Natural killer cell (primary cell): ENCODE measurements at regions not wholly inside any gene's neighbourhood (a gene's known extent, or its start where the extent isn't known, plus 50 kb on each side); places are given as distances from the start of the nearest gene placed in this dataset.

Source experiments
- ATAC-seq, 3 donors: fragments of 150-1000 bp in 2 of 3; fragments of 200-7000 bp in 1 of 3; cut with Tn5 transposase; 1 replicate in 1 of 3; 2 replicates in 2 of 3; pipeline ENCODE4 v1.10.0; 2021; ENCODE audit warnings: mild to moderate bottlenecking in 2 of 3, moderate library complexity in 2 of 3
- DNase-seq, 2 donors: peaks; one replicate each; pipeline versions ENCODE4 v3.0.0 to v3.0.0-alpha.2; 2013 to 2021; ENCODE audit warnings: mixed read lengths in 1 of 2
- H3K27ac ChIP-seq: one replicate; pipeline ENCODE4 v1.5.1; 2013; ENCODE audit warnings: mild to moderate bottlenecking, low read length
- H3K27me3 ChIP-seq: one replicate; pipeline ENCODE4 v1.6.1; 2013; ENCODE audit warnings: low read length; ENCODE audit not compliant: control insufficient read depth, insufficient read depth
- H3K36me3 ChIP-seq: one replicate; pipeline ENCODE4 v1.6.1; 2013; ENCODE audit warnings: low read length; ENCODE audit not compliant: control insufficient read depth, insufficient read depth
- H3K4me1 ChIP-seq: one replicate; pipeline ENCODE4 v1.6.1; 2013; ENCODE audit warnings: low read length; ENCODE audit not compliant: control insufficient read depth, insufficient read depth
- H3K4me3 ChIP-seq: one replicate; pipeline ENCODE4 v1.5.1; 2013; ENCODE audit warnings: low read length
- H3K9me3 ChIP-seq: one replicate; pipeline ENCODE4 v1.6.1; 2013; ENCODE audit warnings: low read length; ENCODE audit not compliant: control insufficient read depth, insufficient read depth
- H3K27ac Mint-ChIP-seq, 2 donors: one replicate each; pipeline ENCODE4 v1.8.0; 2022; ENCODE audit warnings: mild to moderate bottlenecking in 2 of 2, mixed read lengths in 2 of 2, moderate library complexity in 1 of 2
- H3K27me3 Mint-ChIP-seq, 2 donors: one replicate each; pipeline ENCODE4 v1.8.0; 2022; ENCODE audit warnings: low read depth in 2 of 2, mixed read lengths in 2 of 2
- H3K36me3 Mint-ChIP-seq: one replicate; pipeline ENCODE4 v1.8.0; 2022; ENCODE audit warnings: mixed read lengths
- H3K4me1 Mint-ChIP-seq, 2 donors: one replicate each; pipeline ENCODE4 v1.8.0; 2022; ENCODE audit warnings: mixed read lengths in 2 of 2
- H3K4me3 Mint-ChIP-seq: one replicate; pipeline ENCODE4 v1.8.0; 2022; ENCODE audit warnings: mild to moderate bottlenecking, moderate library complexity, mixed read lengths
- H3K9me3 Mint-ChIP-seq, 2 donors: one replicate each; pipeline ENCODE4 v1.8.0; 2022; ENCODE audit warnings: mixed read lengths in 2 of 2
- WGBS: methylation state at CpG from one replicate; pipeline ENCODE4 v1.1.7; 2013; ENCODE audit warnings: missing lambda C conversion rate; ENCODE audit not compliant: insufficient coverage; 5-methylcytosine and 5-hydroxymethylcytosine counted together
- intact Hi-C: fragments of 100-400 bp; cut with micrococcal nuclease; formaldehyde crosslinking; loops from one replicate; pipeline ENCODE4 v1.14.2; 2022
- TF ChIP-seq, protein P1 (sequence below): fragments of 200-600 bp; IDR thresholded peaks from one replicate; pipeline ENCODE4 v1.8.0; 2022; ENCODE audit warnings: antibody characterized with exemption

DNA sequence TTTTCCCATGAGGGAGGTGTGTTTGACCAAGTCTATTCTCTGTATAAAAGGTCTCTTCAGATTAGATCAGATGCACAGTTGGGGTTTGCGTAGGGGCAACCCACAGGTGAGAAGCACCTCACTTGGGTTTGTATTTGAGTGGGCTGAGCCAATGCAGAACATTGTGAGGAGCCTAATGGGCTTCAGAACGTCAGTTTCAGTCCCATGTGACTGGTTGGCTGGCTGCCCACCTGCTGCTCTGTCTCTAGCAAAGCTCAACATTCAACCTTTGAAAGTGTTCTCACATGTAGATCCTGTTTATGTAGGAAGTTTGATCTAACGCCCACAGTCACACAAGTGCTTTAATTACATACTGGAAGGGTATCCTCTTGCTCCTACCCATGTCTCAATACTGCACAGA lies 105.5 kb downstream of the FASLG start:
- intact Hi-C loops = no loop called here
- H3K27ac ChIP-seq = no peak overlapping the region
- no peaks in the 10 kb centered on the region for H3K27me3 ChIP-seq
- no peaks in the 10 kb centered on the region for H3K36me3 ChIP-seq
- H3K4me1 Mint-ChIP-seq = no peaks in the 10 kb centered on the region
- no peak overlapping the region for H3K4me3 Mint-ChIP-seq
- H3K4me3 ChIP-seq = no peak overlapping the region
- no peaks in the 10 kb centered on the region for H3K4me1 ChIP-seq
- 62% methylated on average over 2 of the region's 3 CpGs for WGBS
- DNase-seq = peak in 1 of 2 donors; percentile 71
- no peaks in the 10 kb centered on the region for H3K9me3 ChIP-seq
- no peaks in the 10 kb centered on the region for H3K9me3 Mint-ChIP-seq
- no peaks in the 10 kb centered on the region for H3K27me3 Mint-ChIP-seq
- no peaks in the 10 kb centered on the region for H3K36me3 Mint-ChIP-seq
- TF ChIP-seq, protein P1, sequence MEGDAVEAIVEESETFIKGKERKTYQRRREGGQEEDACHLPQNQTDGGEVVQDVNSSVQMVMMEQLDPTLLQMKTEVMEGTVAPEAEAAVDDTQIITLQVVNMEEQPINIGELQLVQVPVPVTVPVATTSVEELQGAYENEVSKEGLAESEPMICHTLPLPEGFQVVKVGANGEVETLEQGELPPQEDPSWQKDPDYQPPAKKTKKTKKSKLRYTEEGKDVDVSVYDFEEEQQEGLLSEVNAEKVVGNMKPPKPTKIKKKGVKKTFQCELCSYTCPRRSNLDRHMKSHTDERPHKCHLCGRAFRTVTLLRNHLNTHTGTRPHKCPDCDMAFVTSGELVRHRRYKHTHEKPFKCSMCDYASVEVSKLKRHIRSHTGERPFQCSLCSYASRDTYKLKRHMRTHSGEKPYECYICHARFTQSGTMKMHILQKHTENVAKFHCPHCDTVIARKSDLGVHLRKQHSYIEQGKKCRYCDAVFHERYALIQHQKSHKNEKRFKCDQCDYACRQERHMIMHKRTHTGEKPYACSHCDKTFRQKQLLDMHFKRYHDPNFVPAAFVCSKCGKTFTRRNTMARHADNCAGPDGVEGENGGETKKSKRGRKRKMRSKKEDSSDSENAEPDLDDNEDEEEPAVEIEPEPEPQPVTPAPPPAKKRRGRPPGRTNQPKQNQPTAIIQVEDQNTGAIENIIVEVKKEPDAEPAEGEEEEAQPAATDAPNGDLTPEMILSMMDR = no peak
- H3K27ac Mint-ChIP-seq = no peak overlapping the region
- ATAC-seq = no peak

DNA sequence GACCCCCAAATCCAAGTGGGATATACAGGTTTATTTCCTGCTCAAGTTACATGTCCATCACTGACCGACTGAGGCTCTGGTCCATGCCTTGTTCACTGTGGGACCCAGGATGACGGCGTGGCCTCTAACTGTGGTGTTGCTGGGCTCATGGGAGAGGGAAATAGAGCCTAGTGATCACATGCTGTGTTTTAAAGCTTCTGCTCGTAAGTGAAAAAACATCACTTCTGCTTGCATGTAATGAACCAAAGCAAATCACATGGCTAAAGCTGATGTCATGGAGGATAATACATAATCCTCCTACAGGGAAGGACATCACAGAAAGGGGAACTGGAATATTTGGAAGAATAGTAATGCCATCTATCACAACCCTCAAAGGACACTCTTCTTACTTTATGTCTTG lies 107.6 kb downstream of the FASLG start:
- H3K4me3 Mint-ChIP-seq = no peak overlapping the region
- Histone ChIP-seq H3K9me3 (no peaks in the 10 kb centered on the region), H3K36me3 (no peaks in the 10 kb centered on the region), H3K4me3 (no peak overlapping the region), H3K4me1 (no peaks in the 10 kb centered on the region), H3K27ac (no peak overlapping the region), H3K27me3 (no peaks in the 10 kb centered on the region)
- intact Hi-C loops = no loop called here
- no peaks in the 10 kb centered on the region for H3K36me3 Mint-ChIP-seq
- no peak for ATAC-seq
- no peak for DNase-seq
- H3K27ac Mint-ChIP-seq = no peak overlapping the region
- H3K9me3 Mint-ChIP-seq = no peaks in the 10 kb centered on the region
- peaks cover 0 to 3% of the 10 kb centered on the region in 2 donors for H3K27me3 Mint-ChIP-seq
- 86% methylated on average over 4 of the region's 4 CpGs for WGBS
- H3K4me1 Mint-ChIP-seq = no peaks in the 10 kb centered on the region
- TF ChIP-seq, protein P1 = no peak

DNA sequence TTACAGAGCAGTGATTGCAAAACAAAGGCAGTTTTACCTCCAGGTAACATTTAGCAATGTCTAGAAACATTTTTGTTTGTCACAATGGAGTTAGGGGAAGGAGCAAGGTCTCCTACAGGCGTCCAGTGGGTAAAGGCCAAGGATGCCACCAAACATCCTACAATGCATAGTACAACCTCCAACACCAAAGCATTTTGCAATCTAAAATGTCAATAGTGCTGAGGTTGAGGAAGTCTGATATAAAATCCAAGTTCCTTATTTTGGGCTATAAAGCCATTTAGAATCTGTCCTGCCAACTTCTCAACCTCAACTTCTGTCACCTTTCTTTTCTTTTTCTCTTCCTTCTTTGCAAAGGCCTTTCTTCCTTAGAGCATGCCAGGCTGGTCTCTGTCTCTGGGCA lies 111.2 kb downstream of the FASLG start:
- TF ChIP-seq, protein P1 = no peak
- intact Hi-C loops = no loop called here
- Mint-ChIP-seq H3K36me3 (no peaks in the 10 kb centered on the region), H3K27me3 (peaks cover 0 to 3% of the 10 kb centered on the region in 2 donors), H3K9me3 (no peaks in the 10 kb centered on the region), H3K4me1 (no peaks in the 10 kb centered on the region), H3K27ac (no peak overlapping the region), H3K4me3 (no peak overlapping the region)
- no CpG with 5 or more reads among the region's 1 CpG for WGBS
- no peaks in the 10 kb centered on the region for H3K4me1 ChIP-seq
- no peak overlapping the region for H3K27ac ChIP-seq
- H3K27me3 ChIP-seq = no peaks in the 10 kb centered on the region
- H3K4me3 ChIP-seq = no peak overlapping the region
- ATAC-seq = no peak
- DNase-seq = no peak
- no peaks in the 10 kb centered on the region for H3K36me3 ChIP-seq
- no peaks in the 10 kb centered on the region for H3K9me3 ChIP-seq

DNA sequence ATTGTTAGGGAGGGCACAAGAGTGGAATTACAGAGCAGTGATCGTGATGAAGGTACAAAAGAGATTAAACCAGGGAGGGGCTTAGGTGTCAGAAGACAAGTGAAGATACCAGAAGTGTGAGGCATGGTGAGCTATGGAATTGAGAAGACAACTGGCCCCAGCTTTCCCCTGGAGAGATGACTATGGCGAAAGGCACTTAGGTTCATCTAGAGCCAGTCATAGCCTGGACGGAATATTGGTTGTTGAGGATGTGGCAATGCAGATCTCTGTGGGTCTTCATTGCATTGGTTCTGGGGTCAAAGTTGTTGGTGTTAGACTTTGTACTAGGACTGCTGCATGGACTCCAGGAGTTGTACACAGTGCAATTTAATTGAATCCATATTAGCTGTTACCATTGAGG lies 115.7 kb downstream of the FASLG start:
- Mint-ChIP-seq H3K27me3 (peaks cover 0 to 3% of the 10 kb centered on the region in 2 donors), H3K27ac (no peak overlapping the region), H3K4me3 (no peak overlapping the region), H3K4me1 (peaks cover 12% of the 10 kb centered on the region in 2 donors), H3K36me3 (no peaks in the 10 kb centered on the region), H3K9me3 (no peaks in the 10 kb centered on the region)
- DNase-seq (no peak), ATAC-seq (no peak)
- WGBS = 97% methylated on average over 3 of the region's 3 CpGs
- TF ChIP-seq, protein P1 = no peak
- Histone ChIP-seq H3K4me3 (no peak overlapping the region), H3K27ac (no peak overlapping the region), H3K27me3 (no peaks in the 10 kb centered on the region), H3K9me3 (no peaks in the 10 kb centered on the region), H3K36me3 (no peaks in the 10 kb centered on the region), H3K4me1 (no peaks in the 10 kb centered on the region)
- intact Hi-C loops = no loop called here
